ENCODE measurements at regions not wholly inside any gene's neighbourhood (a gene's known extent, or its start where the extent isn't known, plus 50 kb on each side); places are given as distances from the start of the nearest gene placed in this dataset.

GRCh38 chr13:44792096-44792495 is 197.2 kb downstream of the NUFIP1 start:
- Histone ChIP-seq H3K27ac (ENCODE audit: low read length) (no peak overlapping the region), H3K9me3 (ENCODE audit: control insufficient read depth, insufficient read depth, low read length) (no peaks in the 10 kb centered on the region), H3K36me3 (ENCODE audit: control insufficient read depth, insufficient read depth, low read length) (no peaks in the 10 kb centered on the region), H3K27me3 (ENCODE audit: control insufficient read depth, insufficient read depth, low read length) (no peaks in the 10 kb centered on the region), H3K4me1 (ENCODE audit: control insufficient read depth, insufficient read depth, low read length) (no peaks in the 10 kb centered on the region), H3K4me3 (ENCODE audit: low read length) (no peak overlapping the region)
- no peak overlapping the region for H3K27ac Mint-ChIP-seq
- no peaks in the 10 kb centered on the region for H3K9me3 Mint-ChIP-seq
- no peak for ATAC-seq
- 75% methylated on average over 5 of the region's 7 CpGs for WGBS (ENCODE audit: insufficient coverage)
- no peak overlapping the region for H3K4me3 Mint-ChIP-seq
- H3K4me1 Mint-ChIP-seq = no peaks in the 10 kb centered on the region
- DNase-seq = no peak
- intact Hi-C loops (cut with micrococcal nuclease) = no loop called here
- H3K27me3 Mint-ChIP-seq (ENCODE audit: low read depth in 2 of 2) = no peaks in the 10 kb centered on the region
- no peaks in the 10 kb centered on the region for H3K36me3 Mint-ChIP-seq
- no peak for TF ChIP-seq CTCF (IDR thresholded peaks at IDR 0.05)

- H3K27ac Mint-ChIP-seq = no peak overlapping the region
- no peaks in the 10 kb centered on the region for H3K9me3 Mint-ChIP-seq
- no peaks in the 10 kb centered on the region for H3K27me3 ChIP-seq (ENCODE audit: control insufficient read depth, insufficient read depth, low read length)
- 72% methylated on average over 4 of the region's 4 CpGs for WGBS (ENCODE audit: insufficient coverage)
- H3K27me3 Mint-ChIP-seq (ENCODE audit: low read depth in 2 of 2) = no peaks in the 10 kb centered on the region
- no peak overlapping the region for H3K27ac ChIP-seq (ENCODE audit: low read length)
- H3K4me3 ChIP-seq (ENCODE audit: low read length) = no peak overlapping the region
- no peak for ATAC-seq
- no peaks in the 10 kb centered on the region for H3K9me3 ChIP-seq (ENCODE audit: control insufficient read depth, insufficient read depth, low read length)
- H3K4me1 ChIP-seq (ENCODE audit: control insufficient read depth, insufficient read depth, low read length) = no peaks in the 10 kb centered on the region
- intact Hi-C loops (cut with micrococcal nuclease) = no loop called here
- no peaks in the 10 kb centered on the region for H3K36me3 ChIP-seq (ENCODE audit: control insufficient read depth, insufficient read depth, low read length)
- TF ChIP-seq CTCF (IDR thresholded peaks at IDR 0.05) = no peak
- no peaks in the 10 kb centered on the region for H3K36me3 Mint-ChIP-seq
- no peak overlapping the region for H3K4me3 Mint-ChIP-seq
- no peak for DNase-seq
- H3K4me1 Mint-ChIP-seq = no peaks in the 10 kb centered on the region
Measured at GRCh38 chr13:44790289-44790688, 199.0 kb downstream of the NUFIP1 start.

GRCh38 chr13:44787617-44788016 is 201.7 kb downstream of the NUFIP1 start:
- no peak overlapping the region for H3K4me3 Mint-ChIP-seq
- ATAC-seq (no peak), DNase-seq (no peak)
- Histone ChIP-seq H3K4me3 (ENCODE audit: low read length) (no peak overlapping the region), H3K27me3 (ENCODE audit: control insufficient read depth, insufficient read depth, low read length) (no peaks in the 10 kb centered on the region), H3K9me3 (ENCODE audit: control insufficient read depth, insufficient read depth, low read length) (no peaks in the 10 kb centered on the region), H3K4me1 (ENCODE audit: control insufficient read depth, insufficient read depth, low read length) (no peaks in the 10 kb centered on the region), H3K36me3 (ENCODE audit: control insufficient read depth, insufficient read depth, low read length) (no peaks in the 10 kb centered on the region), H3K27ac (ENCODE audit: low read length) (no peak overlapping the region)
- no peaks in the 10 kb centered on the region for H3K9me3 Mint-ChIP-seq
- TF ChIP-seq CTCF (IDR thresholded peaks at IDR 0.05) = no peak
- intact Hi-C loops (cut with micrococcal nuclease) = no loop called here
- no peaks in the 10 kb centered on the region for H3K4me1 Mint-ChIP-seq
- H3K27ac Mint-ChIP-seq = no peak overlapping the region
- H3K27me3 Mint-ChIP-seq (ENCODE audit: low read depth in 2 of 2) = no peaks in the 10 kb centered on the region
- WGBS (ENCODE audit: insufficient coverage) = 80% methylated on average over 7 of the region's 7 CpGs
- no peaks in the 10 kb centered on the region for H3K36me3 Mint-ChIP-seq

DNA sequence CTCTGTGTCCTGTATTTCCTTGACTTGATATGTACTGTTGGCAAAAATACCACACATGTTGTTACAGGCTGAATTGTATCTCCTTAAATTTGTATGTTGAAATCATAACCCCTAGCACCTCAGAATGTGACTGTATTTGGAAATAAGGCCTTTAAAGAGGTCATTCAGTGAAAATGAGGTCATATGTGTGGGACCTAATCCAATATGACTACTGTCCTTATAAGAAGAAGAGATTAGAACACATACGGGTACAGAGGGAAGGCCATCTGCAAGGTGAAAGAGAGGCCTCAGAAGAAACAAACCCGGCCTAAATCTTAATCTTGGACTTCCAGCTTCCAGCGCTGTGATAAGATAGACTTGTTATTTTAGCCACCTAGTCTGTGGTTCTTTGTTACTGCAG is 202.5 kb downstream of the NUFIP1 start:
- Histone ChIP-seq H3K4me3 (ENCODE audit: low read length) (no peak overlapping the region), H3K9me3 (ENCODE audit: control insufficient read depth, insufficient read depth, low read length) (no peaks in the 10 kb centered on the region), H3K27ac (ENCODE audit: low read length) (no peak overlapping the region), H3K27me3 (ENCODE audit: control insufficient read depth, insufficient read depth, low read length) (no peaks in the 10 kb centered on the region), H3K36me3 (ENCODE audit: control insufficient read depth, insufficient read depth, low read length) (no peaks in the 10 kb centered on the region), H3K4me1 (ENCODE audit: control insufficient read depth, insufficient read depth, low read length) (no peaks in the 10 kb centered on the region)
- Mint-ChIP-seq H3K4me1 (no peaks in the 10 kb centered on the region), H3K27me3 (ENCODE audit: low read depth in 2 of 2) (no peaks in the 10 kb centered on the region), H3K27ac (no peak overlapping the region), H3K9me3 (no peaks in the 10 kb centered on the region), H3K4me3 (no peak overlapping the region), H3K36me3 (no peaks in the 10 kb centered on the region)
- ATAC-seq (no peak), DNase-seq (no peak)
- 98% methylated on average over 3 of the region's 3 CpGs for WGBS (ENCODE audit: insufficient coverage)
- intact Hi-C loops (cut with micrococcal nuclease) = no loop called here
- no peak for TF ChIP-seq CTCF (IDR thresholded peaks at IDR 0.05)
